ENCODE measurements at regions not wholly inside any gene's neighbourhood (a gene's known extent, or its start where the extent isn't known, plus 50 kb on each side); places are given as distances from the start of the nearest gene placed in this dataset.
A peak's percentile ranks its signal among the peaks of the same experiment; 100 is the strongest.
"Not testable (repeated sequence)": the region's sequence is repeated elsewhere in the genome, so short reads cannot be mapped to it uniquely, and the experiment has no call there.

DNA sequence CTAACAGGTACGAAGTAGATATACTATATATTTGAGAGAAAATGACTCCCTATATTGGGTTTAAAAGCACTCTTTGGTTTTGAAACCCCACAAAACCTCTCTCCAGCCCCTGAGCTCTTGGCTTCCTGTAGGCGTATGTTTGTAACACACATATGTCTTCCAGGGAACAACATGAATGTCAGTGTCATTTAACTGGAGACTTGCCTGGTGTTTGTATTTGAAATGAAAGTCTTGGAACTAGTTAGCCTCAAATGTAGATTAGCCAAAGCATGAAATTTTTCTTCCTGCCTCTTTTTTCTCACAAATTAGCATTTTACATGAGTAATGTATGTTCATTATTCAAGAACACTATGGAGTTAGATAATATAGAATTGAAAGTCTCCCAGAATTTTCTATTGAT lies 411.8 kb upstream of the ASIC2 start:
- intact Hi-C loops (cut with DNase I, micrococcal nuclease): no loop called here
- DNase-seq: no peak
- no peak for ATAC-seq

- DNase-seq: no peak
- intact Hi-C loops (cut with DNase I, micrococcal nuclease): no loop called here
- ATAC-seq: no peak
Observed at GRCh38 chr17:33709881-33710280, 416.8 kb upstream of the ASIC2 start.

GRCh38 chr17:33712120-33712519 lies 419.0 kb upstream of the ASIC2 start:
- DNase-seq: no peak
- ATAC-seq: no peak
- intact Hi-C loops (cut with DNase I, micrococcal nuclease): no loop called here

- DNase-seq: no peak
- intact Hi-C loops (cut with DNase I, micrococcal nuclease): no loop called here
Observed at GRCh38 chr17:33716957-33717356, 423.9 kb upstream of the ASIC2 start.

GRCh38 chr17:33723736-33724135 lies 430.6 kb upstream of the ASIC2 start:
- DNase-seq; intact Hi-C loops (cut with DNase I, micrococcal nuclease); ATAC-seq: not testable (repeated sequence)

More at GRCh38 chr17:33716957-33717356, 423.9 kb upstream of the ASIC2 start:
- ATAC-seq: no peak

- ATAC-seq (peak; percentile 43), DNase-seq (peak in 1 of 2 donors; percentile 21)
- intact Hi-C loops (cut with DNase I, micrococcal nuclease): no loop called here
Observed at GRCh38 chr17:33725675-33726271, 432.7 kb upstream of the ASIC2 start.

- ATAC-seq (no peak), DNase-seq (no peak)
- intact Hi-C loops (cut with DNase I, micrococcal nuclease): loop anchor here in 1 of 2 donors (10.0 kb wide), 1 partner anchor 55 kb away; no protein-coding TSS in a partner anchor
Observed at GRCh38 chr17:33730131-33730530, 437.0 kb upstream of the ASIC2 start.

DNA sequence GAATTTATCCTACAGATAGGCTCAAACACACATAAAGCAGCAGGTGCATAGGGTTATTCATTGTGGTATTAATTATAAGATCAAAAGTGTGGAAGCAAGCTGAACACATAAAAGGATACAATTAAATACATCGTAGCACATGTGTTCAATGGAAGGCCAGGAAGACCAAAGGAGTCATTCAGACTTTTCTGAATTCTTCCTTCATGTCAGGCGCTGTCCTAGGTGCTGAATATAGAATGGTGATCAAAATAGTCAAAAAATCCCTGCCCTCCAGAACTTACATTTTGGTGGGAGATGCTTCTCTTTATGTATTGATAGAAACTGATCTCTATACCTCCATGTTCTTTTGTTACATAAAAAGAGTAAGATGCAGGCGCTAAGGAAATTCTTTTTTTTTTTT lies 439.0 kb upstream of the ASIC2 start:
- DNase-seq (no peak), ATAC-seq (no peak)
- intact Hi-C loops (cut with DNase I, micrococcal nuclease): loop anchor here in 1 of 2 donors (10.0 kb wide), 1 partner anchor 57 kb away; no protein-coding TSS in a partner anchor

- ATAC-seq (no peak), DNase-seq (no peak)
- intact Hi-C loops (cut with DNase I, micrococcal nuclease): loop anchor here in 1 of 2 donors (10.0 kb wide), 1 partner anchor 65 kb away; no protein-coding TSS in a partner anchor
Observed at GRCh38 chr17:33739714-33740113, 446.6 kb upstream of the ASIC2 start.

DNA sequence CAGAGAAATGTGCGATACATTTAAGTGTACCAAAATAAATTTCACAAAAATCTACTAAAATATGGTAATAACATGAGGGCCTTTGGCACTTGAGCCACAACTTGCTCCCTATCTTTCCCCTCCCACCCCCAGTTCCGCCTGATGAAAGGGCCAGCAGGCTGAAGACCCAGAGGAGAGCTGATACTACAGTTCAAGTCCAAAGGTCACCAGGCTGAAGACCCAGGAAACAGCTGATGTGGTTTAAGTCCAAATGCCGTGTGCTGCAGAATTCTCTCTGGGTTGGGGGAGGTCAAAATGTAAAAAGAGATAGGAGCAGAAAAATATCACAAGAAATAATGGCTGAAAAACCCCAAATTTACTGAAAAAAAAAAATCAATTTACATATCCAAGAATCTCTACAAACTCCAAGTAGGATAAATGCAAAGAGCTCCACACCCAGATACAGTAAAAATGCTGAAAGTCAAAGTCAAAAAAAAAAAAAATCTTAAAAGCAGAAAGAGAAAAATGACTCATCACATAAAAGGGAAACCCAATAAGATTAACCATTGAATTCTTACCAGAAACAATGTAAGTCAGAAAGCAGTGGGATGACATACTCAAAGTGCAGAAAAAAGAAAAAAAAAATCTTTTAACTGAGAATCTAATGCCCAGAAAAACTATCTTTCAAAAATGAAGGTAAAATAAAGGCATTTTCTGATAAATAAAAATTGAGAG lies 452.1 kb upstream of the ASIC2 start:
- DNase-seq (no peak), ATAC-seq (no peak)
- intact Hi-C loops (cut with DNase I, micrococcal nuclease): no loop called here

GRCh38 chr17:33749171-33749570 lies 456.1 kb upstream of the ASIC2 start:
- DNase-seq: no peak
- ATAC-seq: no peak
- intact Hi-C loops (cut with DNase I, micrococcal nuclease): no loop called here

- DNase-seq (peak; percentile 26 to 64), ATAC-seq (peak; percentile 62)
- intact Hi-C loops (cut with DNase I, micrococcal nuclease): no loop called here
Observed at GRCh38 chr17:33750943-33751701, 458.0 kb upstream of the ASIC2 start.

DNA sequence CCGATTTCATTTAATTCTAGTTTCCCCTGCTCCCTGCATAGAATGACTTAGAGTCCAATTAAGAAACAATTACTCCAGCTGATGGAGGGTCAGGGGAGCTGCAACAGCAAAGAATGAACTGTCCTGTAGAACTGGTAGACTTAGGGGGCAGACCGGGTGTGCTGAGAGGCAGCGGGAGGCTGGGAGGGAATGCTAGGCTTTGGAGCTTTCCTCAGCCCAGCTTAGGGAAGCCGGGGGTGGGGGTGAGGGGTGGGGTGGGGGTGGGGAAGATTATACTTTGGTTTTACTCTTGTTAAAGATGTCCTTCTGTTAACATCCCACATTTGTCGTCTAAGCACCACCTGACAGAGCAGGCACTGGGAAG lies 458.6 kb upstream of the ASIC2 start:
- intact Hi-C loops (cut with DNase I, micrococcal nuclease): no loop called here
- DNase-seq (no peak), ATAC-seq (no peak)

DNA sequence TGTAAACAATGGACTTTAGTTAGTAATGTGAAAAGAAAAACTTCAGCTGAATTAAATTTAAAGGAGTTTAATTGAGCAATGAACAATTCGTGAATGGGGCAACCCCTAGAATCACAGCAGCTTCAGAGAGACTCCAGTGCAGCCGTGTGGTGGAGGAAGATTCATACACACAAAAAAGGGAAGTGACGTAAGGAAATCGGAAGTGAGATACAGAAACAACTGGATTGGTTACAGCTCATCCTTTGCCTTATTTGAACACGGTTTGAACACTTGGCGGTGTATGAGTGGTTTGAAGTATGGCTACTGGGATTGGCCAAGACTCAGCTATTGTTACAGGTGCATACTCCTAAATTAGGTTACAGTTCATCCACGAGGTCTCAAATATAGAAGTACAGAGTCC lies 460.4 kb upstream of the ASIC2 start:
- DNase-seq (no peak), ATAC-seq (no peak)
- intact Hi-C loops (cut with DNase I, micrococcal nuclease): no loop called here

GRCh38 chr17:33756021-33756420 lies 462.9 kb upstream of the ASIC2 start:
- ATAC-seq (no peak), DNase-seq (no peak)
- intact Hi-C loops (cut with DNase I, micrococcal nuclease): no loop called here

GRCh38 chr17:33765871-33766270 lies 472.8 kb upstream of the ASIC2 start:
- DNase-seq (no peak), ATAC-seq (no peak)
- intact Hi-C loops (cut with DNase I, micrococcal nuclease): no loop called here

- ATAC-seq (no peak), DNase-seq (no peak)
- intact Hi-C loops (cut with DNase I, micrococcal nuclease): no loop called here
Observed at GRCh38 chr17:33766721-33767120, 473.6 kb upstream of the ASIC2 start.

GRCh38 chr17:33769066-33769465 lies 476.0 kb upstream of the ASIC2 start:
- DNase-seq: no peak
- intact Hi-C loops (cut with DNase I, micrococcal nuclease): no loop called here
- no peak for ATAC-seq

GRCh38 chr17:33776304-33776703 lies 478.8 kb upstream of the CCL2 start:
- ATAC-seq: no peak
- intact Hi-C loops (cut with DNase I, micrococcal nuclease): loop anchor here in 1 of 2 donors (10.0 kb wide), 1 partner anchor 368 kb away; no protein-coding TSS in a partner anchor
- no peak for DNase-seq

DNA sequence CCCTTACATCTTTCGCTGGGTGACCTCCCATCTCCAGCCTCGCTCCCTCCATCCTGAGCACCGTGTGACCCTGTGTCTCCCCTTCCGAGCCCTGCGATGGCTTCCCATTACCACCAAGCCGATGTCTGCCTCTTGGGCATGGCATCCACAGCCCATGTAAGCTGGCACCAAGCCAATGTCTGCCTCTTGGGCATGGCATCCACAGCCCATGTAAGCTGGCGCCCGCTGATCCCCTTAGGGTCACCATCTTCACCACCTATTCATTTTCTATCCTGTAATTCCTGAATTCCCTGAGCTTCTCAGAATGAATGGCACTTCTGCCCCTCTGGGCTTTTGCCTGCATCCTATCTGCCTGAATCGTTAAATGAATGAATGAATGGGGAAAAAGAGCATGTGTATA lies 478.2 kb upstream of the CCL2 start:
- intact Hi-C loops (cut with DNase I, micrococcal nuclease): loop anchor here in 1 of 2 donors (10.0 kb wide), 1 partner anchor 368 kb away; no protein-coding TSS in a partner anchor
- ATAC-seq (no peak), DNase-seq (no peak)
